ENCODE measurements at regions not wholly inside any gene's neighbourhood (a gene's known extent, or its start where the extent isn't known, plus 50 kb on each side); places are given as distances from the start of the nearest gene placed in this dataset.

GRCh38 chr2:23291239-23291638 is 93.7 kb upstream of the KLHL29 start:
- DNase-seq (ENCODE audit: low spot score), result no peak

DNA sequence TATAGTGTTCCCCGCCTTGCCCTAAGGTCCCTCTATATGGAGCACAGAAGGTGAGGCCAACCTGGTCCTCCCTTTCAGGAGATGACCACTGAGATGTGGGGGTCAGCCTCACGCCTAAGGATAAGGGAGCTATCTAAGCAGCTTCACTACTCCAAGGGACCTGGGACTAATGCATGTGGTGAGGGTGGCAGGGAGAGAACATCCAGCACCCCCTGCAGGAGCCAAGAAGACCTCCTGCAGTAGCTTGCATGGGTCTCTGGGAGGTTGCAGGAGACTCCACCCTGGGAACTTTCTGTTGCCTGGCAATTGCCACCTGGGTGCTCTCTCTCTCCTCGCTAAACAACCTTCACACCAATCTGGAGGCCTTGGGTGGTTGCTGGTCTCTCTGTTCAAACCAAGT is 93.0 kb upstream of the KLHL29 start:
- no peak for DNase-seq (ENCODE audit: low spot score)

DNA sequence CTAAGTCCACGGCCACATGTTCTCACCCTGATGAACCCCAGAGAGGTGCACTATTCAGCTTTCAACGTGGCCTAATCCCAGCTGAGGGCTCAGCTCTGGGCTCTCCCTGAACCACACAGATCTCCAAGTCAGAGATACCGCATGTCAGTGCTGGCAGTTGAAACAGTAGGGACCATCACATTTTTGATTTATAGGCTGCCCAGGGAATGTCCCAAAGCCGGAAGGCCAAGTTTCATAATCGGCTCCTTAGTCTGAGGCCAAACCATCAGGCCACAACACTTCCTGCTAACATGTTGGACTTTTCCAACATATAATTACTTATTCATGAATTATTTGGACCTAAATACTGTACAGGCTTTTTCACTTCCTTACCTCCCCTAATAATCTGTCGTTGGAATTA is 91.9 kb upstream of the KLHL29 start:
- no peak for DNase-seq (ENCODE audit: low spot score)

- no peak for DNase-seq (ENCODE audit: low spot score)
These were observed 91.2 kb upstream of the KLHL29 start for GRCh38 chr2:23293731-23294130.

DNA sequence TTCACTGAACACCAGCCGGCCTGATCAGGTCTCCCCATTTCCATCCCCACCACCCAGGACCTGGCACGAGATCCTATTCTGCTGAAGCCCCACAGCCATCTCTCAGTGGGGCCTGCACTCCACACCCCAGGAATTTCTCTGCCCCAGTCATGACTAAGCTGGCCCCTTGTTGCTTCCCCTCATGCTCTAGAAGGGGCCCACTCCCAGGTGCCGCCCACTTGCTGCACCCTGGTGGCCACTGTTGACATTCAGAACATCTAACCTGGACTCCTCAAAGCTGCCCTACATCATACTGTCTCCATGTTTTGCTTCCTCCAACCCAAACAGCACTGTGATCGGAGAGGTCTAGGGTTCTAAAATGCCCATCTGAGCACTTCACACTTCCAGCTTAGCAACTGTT is 90.7 kb upstream of the KLHL29 start:
- DNase-seq (ENCODE audit: low spot score), result no peak

DNA sequence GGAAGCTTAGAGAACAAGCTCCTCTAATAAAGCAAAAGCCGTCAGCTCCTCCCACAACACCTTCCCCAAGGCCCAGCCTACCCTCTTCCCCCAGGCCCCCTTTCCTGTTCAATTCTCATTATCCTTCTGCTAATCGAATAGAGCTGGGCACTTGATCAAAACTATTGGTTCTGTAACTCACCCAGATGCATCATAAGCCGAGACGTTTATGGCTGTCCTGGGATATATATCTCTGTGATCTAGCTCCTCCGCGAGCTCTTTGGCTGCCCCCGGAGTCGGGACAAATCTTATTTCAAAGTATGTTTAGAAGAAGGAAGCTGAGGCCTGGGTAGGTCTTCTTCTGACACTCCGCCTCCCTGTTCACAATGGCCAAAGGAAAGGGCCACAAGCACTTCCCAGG is 88.3 kb upstream of the KLHL29 start:
- DNase-seq (ENCODE audit: low spot score), result no peak

DNA sequence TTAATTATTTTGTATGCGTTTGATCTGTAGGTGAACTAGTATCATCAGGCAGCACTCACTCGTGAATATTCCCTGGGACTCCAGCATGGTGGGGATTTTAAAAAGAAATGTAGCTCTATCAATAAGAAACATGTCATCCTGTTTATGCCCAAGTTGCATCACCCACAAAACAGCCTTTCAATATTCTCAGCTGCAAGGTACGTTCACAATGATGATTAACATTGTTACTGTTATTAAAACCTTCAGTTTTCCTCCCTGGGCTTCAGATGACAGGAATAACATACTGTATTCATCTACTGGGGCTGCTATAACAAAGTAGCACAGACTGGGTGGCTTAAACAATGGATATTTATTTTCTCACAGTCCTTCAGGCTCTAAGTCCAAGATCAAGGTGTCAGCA is 87.9 kb upstream of the KLHL29 start:
- no peak for DNase-seq (ENCODE audit: low spot score)

- DNase-seq (ENCODE audit: low spot score), result no peak
These were observed 86.4 kb upstream of the KLHL29 start for GRCh38 chr2:23298551-23298950.

- DNase-seq (ENCODE audit: low spot score), result no peak
These were observed 85.3 kb upstream of the KLHL29 start for GRCh38 chr2:23299476-23300195.

- DNase-seq (ENCODE audit: low spot score), result no peak
These were observed 83.8 kb upstream of the KLHL29 start for GRCh38 chr2:23301136-23301535.

GRCh38 chr2:23302591-23302990 is 82.4 kb upstream of the KLHL29 start:
- DNase-seq (ENCODE audit: low spot score), result no peak

DNA sequence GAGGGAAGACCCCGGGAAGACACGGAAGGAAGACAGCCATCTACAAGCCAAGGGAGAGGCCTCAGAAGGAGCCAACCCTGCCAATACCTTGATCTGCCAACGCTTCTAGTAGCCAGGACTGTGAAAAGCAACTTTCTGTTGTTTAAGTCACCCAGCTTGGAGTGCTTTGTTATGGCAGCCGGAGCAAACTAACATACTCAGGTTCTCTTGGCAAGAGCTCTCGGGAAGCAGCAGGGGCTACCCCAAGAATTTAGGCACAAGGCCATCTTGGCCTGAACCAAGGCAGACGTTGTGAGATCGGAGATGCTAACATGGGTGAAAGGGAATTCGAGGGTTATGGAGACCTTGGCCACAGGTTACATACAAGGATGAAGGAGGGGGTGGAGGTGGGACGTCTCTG is 78.6 kb upstream of the KLHL29 start:
- no peak for DNase-seq (ENCODE audit: low spot score)

DNA sequence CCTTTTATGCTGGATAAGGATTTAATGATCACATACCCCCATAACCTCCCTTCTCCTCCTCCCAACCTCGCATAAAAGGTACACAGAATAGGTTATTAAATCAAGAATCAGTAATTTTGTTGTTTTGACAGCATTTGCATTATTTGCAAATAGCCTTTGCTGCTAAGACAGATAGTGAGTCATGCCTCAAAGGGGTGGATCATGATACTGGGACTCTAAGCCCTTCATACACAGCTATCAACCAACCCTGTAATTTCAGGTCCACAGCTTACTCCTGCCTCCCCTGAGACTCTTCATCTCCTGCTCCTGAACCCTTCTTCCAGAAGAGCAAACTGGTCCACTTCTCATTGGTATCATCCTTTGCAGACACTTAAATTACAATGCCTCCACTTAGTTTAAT is 73.8 kb upstream of the KLHL29 start:
- no peak for DNase-seq (ENCODE audit: low spot score)

DNA sequence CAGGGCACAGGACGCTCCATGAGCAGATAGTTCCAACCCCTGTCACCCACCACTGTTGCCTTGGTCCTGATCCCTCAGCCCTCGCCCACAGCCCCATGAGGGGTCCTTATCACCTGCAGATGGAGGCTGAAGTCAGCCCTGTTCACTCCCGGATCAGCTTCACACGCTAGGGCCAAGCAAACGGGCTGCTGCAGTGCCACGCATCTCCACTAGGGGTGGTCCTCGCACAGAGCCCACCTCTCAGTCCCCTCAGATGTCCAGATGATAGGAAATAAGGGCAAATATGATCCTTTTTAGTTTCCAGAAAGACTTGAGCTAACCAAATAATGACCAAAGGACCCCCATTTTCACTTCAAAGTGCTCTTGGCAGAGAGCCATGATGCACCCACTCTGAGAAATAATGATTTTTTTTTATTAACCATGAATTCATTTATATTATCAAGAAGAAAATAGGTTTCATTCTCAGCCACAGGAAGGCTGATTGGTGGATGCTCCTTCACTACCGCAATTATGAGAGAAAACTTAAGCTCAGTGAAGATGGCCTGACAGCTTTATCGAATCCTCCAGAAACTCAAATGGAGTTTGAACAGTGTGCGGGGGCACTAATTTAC is 71.9 kb upstream of the KLHL29 start:
- no peak for DNase-seq (ENCODE audit: low spot score)

DNA sequence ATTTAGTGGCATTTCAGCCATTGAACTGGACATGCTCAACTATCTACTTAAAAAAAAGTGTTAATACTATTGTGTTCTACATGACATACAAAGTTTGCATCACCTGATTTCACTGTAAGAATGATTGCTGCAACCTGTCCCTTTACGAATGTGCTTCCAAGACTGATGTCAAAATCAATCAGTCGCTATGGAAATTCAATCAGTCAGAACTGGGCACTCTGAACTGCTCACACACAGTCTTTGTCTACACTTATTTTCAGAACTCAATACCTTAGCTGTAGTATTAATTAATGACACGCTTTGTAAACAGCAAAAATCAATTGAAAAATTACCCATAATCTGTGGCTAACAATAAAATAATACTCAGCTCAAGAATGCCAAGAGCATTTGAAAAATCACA is 70.3 kb upstream of the KLHL29 start:
- no peak for DNase-seq (ENCODE audit: low spot score)

- no peak for DNase-seq (ENCODE audit: low spot score)
These were observed 64.9 kb upstream of the KLHL29 start for GRCh38 chr2:23320058-23320457.

DNA sequence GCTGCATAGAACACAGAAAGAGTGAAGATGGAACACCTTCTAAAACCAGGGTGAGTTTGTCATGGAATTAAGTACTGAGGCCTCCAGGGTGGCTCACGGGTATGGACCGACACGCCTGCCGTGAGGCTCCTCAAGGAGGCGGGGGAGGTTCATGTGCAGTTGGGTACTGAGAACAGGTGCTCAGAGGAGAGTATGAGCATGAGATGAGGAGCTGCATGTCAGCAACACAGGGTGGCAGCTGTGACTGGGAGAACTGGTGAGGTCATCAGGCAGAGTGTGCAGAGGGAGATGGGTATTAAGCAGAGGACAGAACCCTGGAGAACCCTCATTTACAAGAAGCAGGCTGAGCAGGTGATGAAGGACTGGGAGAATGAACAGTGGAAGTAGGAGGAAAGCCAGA is 63.2 kb upstream of the KLHL29 start:
- DNase-seq (ENCODE audit: low spot score), result no peak

GRCh38 chr2:23322567-23323197 is 62.3 kb upstream of the KLHL29 start:
- DNase-seq (ENCODE audit: low spot score), result no peak

GRCh38 chr2:23323198-23323916 is 61.6 kb upstream of the KLHL29 start:
- DNase-seq (ENCODE audit: low spot score), result no peak

DNA sequence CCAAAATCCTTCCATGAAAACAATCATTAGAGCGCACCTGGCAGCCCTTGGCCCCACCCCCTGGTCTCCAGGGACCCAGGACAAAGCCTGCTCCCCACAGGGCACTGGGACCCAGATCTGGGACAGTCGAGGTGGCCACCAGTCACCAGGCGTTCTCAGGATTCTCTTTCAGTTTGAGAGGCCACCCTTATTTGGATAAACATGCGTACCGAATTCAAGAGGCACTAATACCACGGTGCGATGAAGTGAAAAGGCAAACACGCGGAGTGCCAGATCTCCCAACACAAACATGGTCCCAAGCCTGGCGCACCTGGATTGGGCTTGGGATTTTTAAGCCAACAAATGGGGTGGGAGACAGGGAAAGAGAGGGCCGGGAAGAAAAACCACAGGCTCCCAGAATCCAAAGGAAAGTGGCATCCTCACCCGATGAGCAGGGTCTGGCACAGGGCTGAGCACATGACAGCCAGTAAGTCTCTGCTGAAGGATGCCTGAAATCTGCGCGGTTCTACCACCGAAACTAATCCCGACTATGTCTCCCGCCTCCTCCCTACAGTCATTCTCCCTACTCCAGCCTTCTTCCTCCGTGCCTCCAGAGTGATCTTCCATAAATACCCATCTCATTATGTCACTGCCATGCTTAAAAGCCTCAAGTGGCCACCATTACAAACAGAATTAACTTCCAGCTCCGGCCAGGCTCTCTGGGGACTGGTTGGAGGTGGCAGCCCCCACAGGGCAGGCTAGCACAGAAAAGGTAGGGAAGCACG is 60.9 kb upstream of the KLHL29 start:
- no peak for DNase-seq (ENCODE audit: low spot score)

GRCh38 chr2:23326330-23326729 is 58.6 kb upstream of the KLHL29 start:
- no peak for DNase-seq (ENCODE audit: low spot score)

DNA sequence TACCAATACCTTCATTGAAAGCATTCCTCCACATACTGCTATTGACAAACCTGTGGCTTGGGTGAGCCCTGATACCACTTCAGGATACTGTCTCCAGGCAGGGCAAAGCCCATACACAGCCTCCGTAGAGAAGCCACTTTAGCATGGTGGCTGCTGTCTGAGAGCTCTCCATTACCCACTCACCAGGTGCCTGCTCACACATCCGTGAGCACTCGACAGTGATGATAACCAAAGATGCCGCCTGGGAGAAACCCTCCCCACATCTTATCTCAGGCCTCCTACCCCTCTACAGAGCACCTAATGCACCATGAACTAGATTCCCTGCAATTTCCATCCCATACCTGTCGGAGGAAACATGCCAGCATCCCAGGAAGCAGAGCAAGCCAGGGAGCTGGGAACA is 57.6 kb upstream of the KLHL29 start:
- DNase-seq (ENCODE audit: low spot score), result no peak
